GM12878 (cell line): ENCODE measurements at regions not wholly inside any gene's neighbourhood (a gene's known extent, or its start where the extent isn't known, plus 50 kb on each side); places are given as distances from the start of the nearest gene placed in this dataset.

Experiments
- CREM ChIP-seq: IDR thresholded peaks from 2 replicates; pipeline ENCODE4 v1.6.1; 2014; ENCODE audit warnings: antibody characterized with exemption, low read depth
- CTCF ChIP-seq, 3 experiments: IDR thresholded peaks in 2 of 3; conservative IDR thresholded peaks in 1 of 3; 2 replicates each; pipeline ENCODE4 v1.5.1; 2011; ENCODE audit warnings: low read depth in 3 of 3, low read length in 3 of 3, mild to moderate bottlenecking in 3 of 3, control low read depth in 2 of 3, moderate library complexity in 2 of 3, inconsistent platforms in 1 of 3, mixed read lengths in 1 of 3; ENCODE audit not compliant: control insufficient read depth in 2 of 3, insufficient read depth in 1 of 3; ENCODE audit errors: extremely low read depth in 1 of 3
- MYB ChIP-seq: fragments of 150-350 bp; IDR thresholded peaks from 2 replicates; pipeline ENCODE4 v1.6.1; 2014; ENCODE audit warnings: mild to moderate bottlenecking, low read depth, low read length, borderline replicate concordance
- NFYB ChIP-seq: IDR thresholded peaks from 2 replicates; pipeline ENCODE4 v1.6.1; 2011; ENCODE audit warnings: low read depth, mild to moderate bottlenecking, low read length, improper control_type of control experiment, moderate library complexity; ENCODE audit not compliant: insufficient read depth
- POLR2A ChIP-seq: IDR thresholded peaks from 2 replicates; pipeline ENCODE4 v1.6.1; 2011; ENCODE audit warnings: low read depth, mild to moderate bottlenecking, low read length
- RAD21 ChIP-seq: IDR thresholded peaks from 2 replicates; pipeline ENCODE4 v1.6.1; 2011; ENCODE audit warnings: mild to moderate bottlenecking, low read depth, low read length, moderate library complexity; ENCODE audit not compliant: insufficient read depth
- RB1 ChIP-seq: fragments of 450-650 bp; formaldehyde crosslinking; IDR thresholded peaks from 2 replicates; pipeline ENCODE4 v1.6.1; 2017; ENCODE audit warnings: mild to moderate bottlenecking, borderline replicate concordance
- RCOR1 ChIP-seq: conservative IDR thresholded peaks from 2 replicates; pipeline ENCODE4 v1.6.1; 2012; ENCODE audit warnings: low read depth, low read length, improper control_type of control experiment
- RELA ChIP-seq: fragments of 450-650 bp; IDR thresholded peaks from 2 replicates; pipeline ENCODE4 v1.8.0; 2014; ENCODE audit warnings: borderline replicate concordance; ENCODE audit not compliant: partially characterized antibody
- RFX5 ChIP-seq: IDR thresholded peaks from 2 replicates; pipeline ENCODE4 v1.6.1; 2011; ENCODE audit warnings: low read depth, low read length, improper control_type of control experiment
- USF2 ChIP-seq: IDR thresholded peaks from 2 replicates; pipeline ENCODE4 v1.6.1; 2011; ENCODE audit warnings: low read depth, low read length, improper control_type of control experiment, borderline replicate concordance

GRCh38 chr9:106277966-106278365 lies 583.6 kb downstream of the TMEM38B start:
- no peak for TF ChIP-seq CTCF (IDR thresholded peaks at IDR 0.05 in 2 of 3, conservative IDR thresholded peaks at IDR 0.05 in 1 of 3; ENCODE audit: control insufficient read depth in 2 of 3, extremely low read depth in 1 of 3, insufficient read depth in 1 of 3, low read depth in 3 of 3, low read length in 3 of 3)
- TF ChIP-seq USF2, result no peak
- TF ChIP-seq CREM, result no peak
- TF ChIP-seq POLR2A, result no peak
- TF ChIP-seq NFYB, result no peak
- TF ChIP-seq RCOR1, result no peak
- TF ChIP-seq RFX5, result no peak
- TF ChIP-seq RELA, result no peak
- TF ChIP-seq MYB, result no peak
- no peak for TF ChIP-seq RAD21
- TF ChIP-seq RB1, result no peak
